Vagina (tissue), 2 donors: ENCODE measurements at regions not wholly inside any gene's neighbourhood (a gene's known extent, or its start where the extent isn't known, plus 50 kb on each side); places are given as distances from the start of the nearest gene placed in this dataset.

Experiments used
- CTCF ChIP-seq, 3 experiments: fragments of 450-650 bp in 2 of 3; fragments of 200-600 bp in 1 of 3; sonication (generic) in 1 of 3; IDR thresholded peaks; one replicate each; pipeline ENCODE4 v1.5.1; 2017 to 2019; ENCODE audit warnings: antibody characterized with exemption in 3 of 3, mild to moderate bottlenecking in 2 of 3, moderate library complexity in 2 of 3
- POLR2A ChIP-seq, 2 donors: fragments of 450-650 bp; IDR thresholded peaks; one replicate each; pipeline ENCODE4 v1.6.1; 2017; ENCODE audit warnings: antibody characterized with exemption in 2 of 2, mild to moderate bottlenecking in 2 of 2, moderate library complexity in 2 of 2

- no peak for TF ChIP-seq CTCF (IDR thresholded peaks at IDR 0.05)
- TF ChIP-seq POLR2A (IDR thresholded peaks at IDR 0.05): no peak
Measured at GRCh38 chr4:67333664-67334063, 211.6 kb downstream of the CENPC start.
